ENCODE measurements at regions not wholly inside any gene's neighbourhood (a gene's known extent, or its start where the extent isn't known, plus 50 kb on each side); places are given as distances from the start of the nearest gene placed in this dataset.

GRCh38 chr12:30874455-30875321 is 51.9 kb upstream of the TSPAN11 start:
- DNase-seq = no peak

- no peak for DNase-seq
These were observed 55.9 kb upstream of the TSPAN11 start for GRCh38 chr12:30870491-30871265.

- DNase-seq = no peak
These were observed 59.1 kb upstream of the TSPAN11 start for GRCh38 chr12:30867415-30867814.

GRCh38 chr12:30866256-30866655 is 60.3 kb upstream of the TSPAN11 start:
- DNase-seq = no peak

- no peak for DNase-seq
These were observed 62.7 kb upstream of the TSPAN11 start for GRCh38 chr12:30863839-30864238.

GRCh38 chr12:30862486-30862885 is 64.1 kb upstream of the TSPAN11 start:
- no peak for DNase-seq

- DNase-seq = no peak
These were observed 67.3 kb upstream of the TSPAN11 start for GRCh38 chr12:30859226-30859625.

- DNase-seq = no peak
These were observed 68.1 kb upstream of the TSPAN11 start for GRCh38 chr12:30858471-30858870.

- DNase-seq = no peak
These were observed 72.9 kb upstream of the TSPAN11 start for GRCh38 chr12:30853561-30854133.

GRCh38 chr12:30850684-30851083 is 75.9 kb upstream of the TSPAN11 start:
- DNase-seq = no peak

GRCh38 chr12:30847259-30847658 is 79.3 kb upstream of the TSPAN11 start:
- no peak for DNase-seq

- DNase-seq = no peak
These were observed 79.8 kb upstream of the TSPAN11 start for GRCh38 chr12:30846776-30847175.

- no peak for DNase-seq
These were observed 80.9 kb upstream of the TSPAN11 start for GRCh38 chr12:30845676-30846075.

GRCh38 chr12:30843211-30843610 is 83.3 kb upstream of the TSPAN11 start:
- no peak for DNase-seq

GRCh38 chr12:30840715-30841114 is 85.8 kb upstream of the TSPAN11 start:
- no peak for DNase-seq

GRCh38 chr12:30839643-30840220 is 85.0 kb upstream of the CAPRIN2 start:
- DNase-seq = no peak

- no peak for DNase-seq
These were observed 82.8 kb upstream of the CAPRIN2 start for GRCh38 chr12:30837595-30837994.

GRCh38 chr12:30836656-30837445 is 82.1 kb upstream of the CAPRIN2 start:
- no peak for DNase-seq

GRCh38 chr12:30835216-30835615 is 80.5 kb upstream of the CAPRIN2 start:
- no peak for DNase-seq

- DNase-seq = no peak
These were observed 76.0 kb upstream of the CAPRIN2 start for GRCh38 chr12:30830751-30831150.

- no peak for DNase-seq
These were observed 75.1 kb upstream of the CAPRIN2 start for GRCh38 chr12:30829876-30830275.

GRCh38 chr12:30828686-30829085 is 73.9 kb upstream of the CAPRIN2 start:
- DNase-seq = no peak
